ENCODE measurements at regions not wholly inside any gene's neighbourhood (a gene's known extent, or its start where the extent isn't known, plus 50 kb on each side); places are given as distances from the start of the nearest gene placed in this dataset.

DNA sequence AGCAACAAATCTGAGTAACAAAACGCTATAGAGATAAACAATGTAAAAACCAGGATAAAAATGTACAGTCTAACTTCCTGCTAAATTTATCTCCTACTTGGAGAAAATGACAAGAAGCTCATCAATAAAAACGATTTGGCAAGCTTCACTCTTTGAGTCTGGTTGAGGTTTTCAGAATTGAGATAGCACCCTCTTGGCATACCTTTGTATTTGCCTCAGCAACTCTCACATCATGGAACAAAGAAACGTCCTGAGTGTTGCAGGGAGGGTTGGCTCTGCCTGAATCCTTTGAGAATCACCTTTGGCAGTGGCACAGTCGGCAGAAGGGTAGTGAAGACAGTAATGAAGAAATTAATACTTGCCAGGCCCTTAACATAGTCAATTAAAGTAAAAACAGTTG lies 430.6 kb downstream of the GRB14 start:
- H3K9me3 ChIP-seq (ENCODE audit: low read depth): no peaks in the 10 kb centered on the region
- Mint-ChIP-seq H3K4me3 (no peak overlapping the region), H3K27me3 (ENCODE audit: insufficient read depth, low read depth) (no peaks in the 10 kb centered on the region), H3K9me3 (peaks cover 4% of the 10 kb centered on the region), H3K4me1 (no peaks in the 10 kb centered on the region), H3K36me3 (peaks cover 1% of the 10 kb centered on the region), H3K27ac (no peak overlapping the region)
- DNase-seq (ENCODE audit: low spot score): no peak
- H3K79me2 ChIP-seq (ENCODE audit: low read depth): no peaks in the 10 kb centered on the region
- H3K27ac ChIP-seq: no peak overlapping the region
- H4K20me1 ChIP-seq (ENCODE audit: low read depth): no peaks in the 10 kb centered on the region
- no peak overlapping the region for H3K4me2 ChIP-seq
- H3K4me3 ChIP-seq: no peak overlapping the region
- no peaks in the 10 kb centered on the region for H3K4me1 ChIP-seq
- H3K36me3 ChIP-seq: peaks cover 7% of the 10 kb centered on the region
- no peaks in the 10 kb centered on the region for H3K27me3 ChIP-seq
- no peaks in the 10 kb centered on the region for H3F3A ChIP-seq (ENCODE audit: low read depth)
- no peak for TF ChIP-seq CTCF (IDR thresholded peaks at IDR 0.05)
- no peak for TF ChIP-seq EZH2 (IDR thresholded peaks at IDR 0.05)
- TF ChIP-seq EZH2phosphoT487 (IDR thresholded peaks at IDR 0.05): no peak
- no peak overlapping the region for H3K9ac ChIP-seq
- peak overlapping the region; percentile 77 for H2AFZ ChIP-seq (replicated peaks)

DNA sequence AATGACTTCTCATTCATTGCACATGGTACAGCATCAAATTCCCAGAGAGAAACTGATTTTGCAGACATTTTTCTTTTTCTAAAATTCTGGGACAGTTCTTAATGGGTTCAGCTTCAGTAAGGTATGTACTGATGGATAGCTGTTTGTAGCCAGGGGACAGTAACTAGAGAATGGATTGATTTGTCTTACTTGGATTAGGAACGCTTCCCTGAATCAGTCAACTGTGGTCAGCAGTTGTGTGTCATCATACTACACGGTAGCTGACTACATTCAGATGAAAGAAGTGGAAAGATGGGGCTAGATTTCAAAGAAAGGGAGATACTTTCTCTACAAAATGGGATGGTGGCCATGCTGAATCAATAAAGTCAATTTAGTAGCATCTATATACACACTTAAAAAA lies 431.4 kb downstream of the GRB14 start:
- H3K36me3 ChIP-seq: peaks cover 7% of the 10 kb centered on the region
- H3K9ac ChIP-seq: no peak overlapping the region
- Mint-ChIP-seq H3K36me3 (peaks cover 1% of the 10 kb centered on the region), H3K4me1 (no peaks in the 10 kb centered on the region), H3K4me3 (no peak overlapping the region), H3K9me3 (peaks cover 4% of the 10 kb centered on the region), H3K27ac (no peak overlapping the region), H3K27me3 (ENCODE audit: insufficient read depth, low read depth) (no peaks in the 10 kb centered on the region)
- H3K4me3 ChIP-seq: no peak overlapping the region
- H3K9me3 ChIP-seq (ENCODE audit: low read depth): no peaks in the 10 kb centered on the region
- H2AFZ ChIP-seq (replicated peaks): no peak overlapping the region
- H4K20me1 ChIP-seq (ENCODE audit: low read depth): no peaks in the 10 kb centered on the region
- H3K27me3 ChIP-seq: no peaks in the 10 kb centered on the region
- TF ChIP-seq EZH2 (IDR thresholded peaks at IDR 0.05) (no peak), EZH2phosphoT487 (IDR thresholded peaks at IDR 0.05) (no peak), CTCF (IDR thresholded peaks at IDR 0.05) (no peak)
- no peaks in the 10 kb centered on the region for H3K4me1 ChIP-seq
- no peaks in the 10 kb centered on the region for H3K79me2 ChIP-seq (ENCODE audit: low read depth)
- H3K4me2 ChIP-seq: no peak overlapping the region
- H3K27ac ChIP-seq: no peak overlapping the region
- H3F3A ChIP-seq (ENCODE audit: low read depth): no peaks in the 10 kb centered on the region
- DNase-seq (ENCODE audit: low spot score): no peak

- Histone ChIP-seq H3K4me1 (peaks cover 6% of the 10 kb centered on the region), H4K20me1 (ENCODE audit: low read depth) (no peaks in the 10 kb centered on the region), H3F3A (ENCODE audit: low read depth) (peaks cover 2% of the 10 kb centered on the region), H2AFZ (replicated peaks) (no peak overlapping the region), H3K36me3 (peaks cover 7% of the 10 kb centered on the region), H3K9me3 (ENCODE audit: low read depth) (no peaks in the 10 kb centered on the region), H3K27me3 (no peaks in the 10 kb centered on the region), H3K9ac (no peak overlapping the region), H3K4me2 (no peak overlapping the region), H3K27ac (no peak overlapping the region), H3K79me2 (ENCODE audit: low read depth) (no peaks in the 10 kb centered on the region), H3K4me3 (no peak overlapping the region)
- DNase-seq (ENCODE audit: low spot score): no peak
- Mint-ChIP-seq H3K4me3 (no peak overlapping the region), H3K27ac (no peak overlapping the region), H3K36me3 (peaks cover 1% of the 10 kb centered on the region), H3K27me3 (ENCODE audit: insufficient read depth, low read depth) (no peaks in the 10 kb centered on the region), H3K4me1 (peaks cover 5% of the 10 kb centered on the region), H3K9me3 (peaks cover 4% of the 10 kb centered on the region)
- TF ChIP-seq EZH2 (IDR thresholded peaks at IDR 0.05): no peak
- TF ChIP-seq EZH2phosphoT487 (IDR thresholded peaks at IDR 0.05): no peak
- TF ChIP-seq CTCF (IDR thresholded peaks at IDR 0.05): no peak
Measured at GRCh38 chr2:164187121-164187520, 434.2 kb downstream of the GRB14 start.

Data from neural progenitor cell (in vitro differentiated cells).